GM23338 (cell line): ENCODE measurements at regions not wholly inside any gene's neighbourhood (a gene's known extent, or its start where the extent isn't known, plus 50 kb on each side); places are given as distances from the start of the nearest gene placed in this dataset.

Experiments
- ATAC-seq: fragments of 200-7000 bp; cut with Tn5 transposase; 3 replicates; pipeline ENCODE4 v1.9.1; 2020
- DNase-seq: peaks from one replicate; pipeline ENCODE4 v3.0.0-alpha.2; 2015; ENCODE audit warnings: low spot score
- H2AFZ ChIP-seq: fragments of 200-600 bp; sonication (generic); 2 replicates; pipeline ENCODE4 v1.8.0; 2016; ENCODE audit warnings: antibody characterized with exemption, mild to moderate bottlenecking, moderate library complexity
- H3F3A ChIP-seq: fragments of 200-600 bp; sonication (generic); replicated peaks from 2 replicates; pipeline ENCODE4 v1.8.0; 2017; ENCODE audit warnings: antibody characterized with exemption, mixed run types, low read depth
- H3K27ac ChIP-seq: fragments of 200-600 bp; sonication (generic); 2 replicates; pipeline ENCODE4 v1.6.1; 2016; ENCODE audit warnings: low read depth
- H3K27me3 ChIP-seq: fragments of 200-600 bp; sonication (generic); 2 replicates; pipeline ENCODE4 v1.8.0; 2016; ENCODE audit warnings: mild to moderate bottlenecking, mixed run types, moderate library complexity; ENCODE audit not compliant: insufficient read depth
- H3K36me3 ChIP-seq: fragments of 200-600 bp; sonication (generic); 2 replicates; pipeline ENCODE4 v1.8.0; 2016; ENCODE audit warnings: mild to moderate bottlenecking; ENCODE audit not compliant: insufficient read depth
- H3K4me1 ChIP-seq: fragments of 200-600 bp; sonication (generic); 2 replicates; pipeline ENCODE4 v1.8.0; 2016; ENCODE audit warnings: mild to moderate bottlenecking, moderate library complexity; ENCODE audit not compliant: insufficient read depth
- H3K4me2 ChIP-seq: fragments of 200-600 bp; sonication (generic); 2 replicates; pipeline ENCODE4 v1.7.1; 2017; ENCODE audit warnings: mixed run types
- H3K4me3 ChIP-seq: fragments of 200-600 bp; sonication (generic); 2 replicates; pipeline ENCODE4 v1.6.1; 2016; ENCODE audit warnings: mixed run types
- H3K79me2 ChIP-seq: fragments of 200-600 bp; sonication (generic); replicated peaks from 2 replicates; pipeline ENCODE4 v1.8.0; 2017; ENCODE audit warnings: mild to moderate bottlenecking; ENCODE audit not compliant: insufficient read depth
- H3K9me2 ChIP-seq: fragments of 200-600 bp; sonication (generic); 2 replicates; pipeline ENCODE4 v1.8.0; 2017; ENCODE audit not compliant: insufficient read depth
- H4K20me1 ChIP-seq: fragments of 200-600 bp; sonication (generic); replicated peaks from 2 replicates; pipeline ENCODE4 v1.8.0; 2017; ENCODE audit warnings: mild to moderate bottlenecking; ENCODE audit not compliant: insufficient read depth
- H3K27ac Mint-ChIP-seq: 2 replicates; pipeline ENCODE4 v1.8.0; 2020; ENCODE audit warnings: inconsistent platforms, mild to moderate bottlenecking, moderate library complexity, mixed read lengths
- H3K27me3 Mint-ChIP-seq: 3 replicates; pipeline ENCODE4 v1.8.0; 2022; ENCODE audit warnings: low read depth, mild to moderate bottlenecking, moderate library complexity, mixed read lengths, inconsistent platforms; ENCODE audit not compliant: insufficient read depth, poor library complexity
- H3K36me3 Mint-ChIP-seq: 3 replicates; pipeline ENCODE4 v1.8.0; 2021; ENCODE audit warnings: low read depth, mild to moderate bottlenecking, inconsistent platforms, moderate library complexity, mixed read lengths
- H3K4me1 Mint-ChIP-seq: 3 replicates; pipeline ENCODE4 v1.8.0; 2020; ENCODE audit warnings: mild to moderate bottlenecking, inconsistent platforms, mixed read lengths
- H3K4me3 Mint-ChIP-seq: 3 replicates; pipeline ENCODE4 v1.8.0; 2021; ENCODE audit warnings: moderate library complexity, mild to moderate bottlenecking, inconsistent platforms, mixed read lengths
- H3K9me3 Mint-ChIP-seq: 3 replicates; pipeline ENCODE4 v1.8.0; 2020; ENCODE audit warnings: moderate library complexity, mild to moderate bottlenecking, inconsistent platforms, mixed read lengths
- CREB1 ChIP-seq: fragments of 250-450 bp; sonication (Bioruptor Pico); IDR thresholded peaks from 2 replicates; pipeline ENCODE4 v1.5.0; 2020; ENCODE audit warnings: low read depth, mild to moderate bottlenecking, moderate library complexity
- EZH2 ChIP-seq: fragments of 200-600 bp; sonication (generic); IDR thresholded peaks from one replicate; pipeline ENCODE4 v1.8.0; 2017; ENCODE audit warnings: antibody characterized with exemption, mild to moderate bottlenecking, low read depth; ENCODE audit not compliant: unreplicated experiment
- EZH2phosphoT487 ChIP-seq: fragments of 200-600 bp; sonication (generic); IDR thresholded peaks from one replicate; pipeline ENCODE4 v1.8.1; 2018; ENCODE audit warnings: antibody characterized with exemption; ENCODE audit not compliant: unreplicated experiment
- JUNB ChIP-seq: IDR thresholded peaks from one replicate; pipeline ENCODE4 v1.6.1; 2016; ENCODE audit warnings: antibody characterized with exemption; ENCODE audit not compliant: unreplicated experiment
- REST ChIP-seq: IDR thresholded peaks from one replicate; pipeline ENCODE4 v1.6.1; 2018; ENCODE audit warnings: antibody characterized with exemption; ENCODE audit not compliant: unreplicated experiment
- ZNF114 ChIP-seq: fragments of 250-450 bp; sonication (Bioruptor Pico); IDR thresholded peaks from 2 replicates; pipeline ENCODE4 v1.5.0; 2020; ENCODE audit warnings: mild to moderate bottlenecking, moderate library complexity
- TF ChIP-seq, protein P1 (sequence below): IDR thresholded peaks from 2 replicates; pipeline ENCODE4 v1.6.1; 2016; ENCODE audit warnings: antibody characterized with exemption
- TF ChIP-seq, protein P2 (sequence below), 2 experiments: fragments of 200-600 bp in 1 of 2; sonication (generic) in 1 of 2; conservative IDR thresholded peaks; 2 replicates each; pipeline versions ENCODE4 v1.5.1 to v1.6.1; 2016 to 2017; ENCODE audit warnings: antibody characterized with exemption in 2 of 2, low read depth in 2 of 2, mild to moderate bottlenecking in 2 of 2, moderate library complexity in 1 of 2
- TF ChIP-seq, protein P3 (sequence below): fragments of 250-450 bp; sonication (Bioruptor Pico); IDR thresholded peaks from 2 replicates; pipeline ENCODE4 v1.5.0; 2020; ENCODE audit warnings: mild to moderate bottlenecking, moderate library complexity

DNA sequence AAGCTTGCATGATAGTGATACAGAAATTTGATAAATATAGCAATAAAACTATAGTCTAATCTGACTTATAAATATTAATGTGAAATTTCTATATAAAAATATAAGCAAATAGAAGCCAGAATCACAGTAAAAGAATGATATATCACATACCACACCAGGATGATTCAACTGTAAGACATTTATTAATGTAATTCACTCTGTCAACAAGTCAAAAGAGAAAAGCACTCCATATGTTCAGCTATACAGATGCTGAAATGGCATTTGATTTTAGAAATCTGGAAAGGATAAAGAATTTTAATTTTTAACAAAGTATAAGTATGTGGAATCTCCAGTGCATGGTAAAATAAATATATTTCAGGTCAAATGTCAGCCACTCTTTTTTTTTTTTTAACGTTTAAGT is 372.4 kb downstream of the KCNN2 start:
- Histone ChIP-seq H3K27me3 (no peaks in the 10 kb centered on the region), H3K4me1 (no peaks in the 10 kb centered on the region), H3F3A (no peaks in the 10 kb centered on the region), H3K9me2 (no peaks in the 10 kb centered on the region), H3K27ac (no peak overlapping the region), H4K20me1 (no peaks in the 10 kb centered on the region), H3K36me3 (no peaks in the 10 kb centered on the region), H2AFZ (no peak overlapping the region), H3K4me3 (no peak overlapping the region), H3K4me2 (no peak overlapping the region), H3K79me2 (no peaks in the 10 kb centered on the region)
- no peak overlapping the region for H3K27ac Mint-ChIP-seq
- H3K4me1 Mint-ChIP-seq = no peaks in the 10 kb centered on the region
- no peaks in the 10 kb centered on the region; the same call in 2 of the 3 replicates for H3K36me3 Mint-ChIP-seq
- DNase-seq (no peak), ATAC-seq (no peak)
- H3K9me3 Mint-ChIP-seq = no peaks in the 10 kb centered on the region
- H3K27me3 Mint-ChIP-seq = peaks cover 2% of the 10 kb centered on the region
- no peak overlapping the region for H3K4me3 Mint-ChIP-seq
- TF ChIP-seq, protein P1, sequence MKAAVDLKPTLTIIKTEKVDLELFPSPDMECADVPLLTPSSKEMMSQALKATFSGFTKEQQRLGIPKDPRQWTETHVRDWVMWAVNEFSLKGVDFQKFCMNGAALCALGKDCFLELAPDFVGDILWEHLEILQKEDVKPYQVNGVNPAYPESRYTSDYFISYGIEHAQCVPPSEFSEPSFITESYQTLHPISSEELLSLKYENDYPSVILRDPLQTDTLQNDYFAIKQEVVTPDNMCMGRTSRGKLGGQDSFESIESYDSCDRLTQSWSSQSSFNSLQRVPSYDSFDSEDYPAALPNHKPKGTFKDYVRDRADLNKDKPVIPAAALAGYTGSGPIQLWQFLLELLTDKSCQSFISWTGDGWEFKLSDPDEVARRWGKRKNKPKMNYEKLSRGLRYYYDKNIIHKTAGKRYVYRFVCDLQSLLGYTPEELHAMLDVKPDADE = no peak
- TF ChIP-seq CREB1 (CRISPR knock-in tag) (no peak), EZH2 (no peak), REST (no peak), EZH2phosphoT487 (no peak), ZNF114 (CRISPR knock-in tag) (no peak)
- TF ChIP-seq, protein P2, sequence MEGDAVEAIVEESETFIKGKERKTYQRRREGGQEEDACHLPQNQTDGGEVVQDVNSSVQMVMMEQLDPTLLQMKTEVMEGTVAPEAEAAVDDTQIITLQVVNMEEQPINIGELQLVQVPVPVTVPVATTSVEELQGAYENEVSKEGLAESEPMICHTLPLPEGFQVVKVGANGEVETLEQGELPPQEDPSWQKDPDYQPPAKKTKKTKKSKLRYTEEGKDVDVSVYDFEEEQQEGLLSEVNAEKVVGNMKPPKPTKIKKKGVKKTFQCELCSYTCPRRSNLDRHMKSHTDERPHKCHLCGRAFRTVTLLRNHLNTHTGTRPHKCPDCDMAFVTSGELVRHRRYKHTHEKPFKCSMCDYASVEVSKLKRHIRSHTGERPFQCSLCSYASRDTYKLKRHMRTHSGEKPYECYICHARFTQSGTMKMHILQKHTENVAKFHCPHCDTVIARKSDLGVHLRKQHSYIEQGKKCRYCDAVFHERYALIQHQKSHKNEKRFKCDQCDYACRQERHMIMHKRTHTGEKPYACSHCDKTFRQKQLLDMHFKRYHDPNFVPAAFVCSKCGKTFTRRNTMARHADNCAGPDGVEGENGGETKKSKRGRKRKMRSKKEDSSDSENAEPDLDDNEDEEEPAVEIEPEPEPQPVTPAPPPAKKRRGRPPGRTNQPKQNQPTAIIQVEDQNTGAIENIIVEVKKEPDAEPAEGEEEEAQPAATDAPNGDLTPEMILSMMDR (conservative IDR thresholded peaks at IDR 0.05; ENCODE audit: low read depth in 2 of 2) = no peak

- Histone ChIP-seq H3K4me2 (no peak overlapping the region), H3K36me3 (no peaks in the 10 kb centered on the region), H3K4me1 (no peaks in the 10 kb centered on the region), H3K79me2 (no peaks in the 10 kb centered on the region), H3K27me3 (no peaks in the 10 kb centered on the region), H3K27ac (no peak overlapping the region), H3K4me3 (no peak overlapping the region), H4K20me1 (no peaks in the 10 kb centered on the region), H3F3A (no peaks in the 10 kb centered on the region), H2AFZ (no peak overlapping the region), H3K9me2 (no peaks in the 10 kb centered on the region)
- DNase-seq (no peak), ATAC-seq (no peak)
- Mint-ChIP-seq H3K27ac (no peak overlapping the region), H3K27me3 (peaks cover 2% of the 10 kb centered on the region), H3K36me3 (peaks cover 4% of the 10 kb centered on the region; the same call in 1 of the 3 replicates), H3K9me3 (peaks cover 12% of the 10 kb centered on the region; the same call in 2 of the 3 replicates), H3K4me1 (no peaks in the 10 kb centered on the region), H3K4me3 (no peak overlapping the region)
- TF ChIP-seq, protein P3, sequence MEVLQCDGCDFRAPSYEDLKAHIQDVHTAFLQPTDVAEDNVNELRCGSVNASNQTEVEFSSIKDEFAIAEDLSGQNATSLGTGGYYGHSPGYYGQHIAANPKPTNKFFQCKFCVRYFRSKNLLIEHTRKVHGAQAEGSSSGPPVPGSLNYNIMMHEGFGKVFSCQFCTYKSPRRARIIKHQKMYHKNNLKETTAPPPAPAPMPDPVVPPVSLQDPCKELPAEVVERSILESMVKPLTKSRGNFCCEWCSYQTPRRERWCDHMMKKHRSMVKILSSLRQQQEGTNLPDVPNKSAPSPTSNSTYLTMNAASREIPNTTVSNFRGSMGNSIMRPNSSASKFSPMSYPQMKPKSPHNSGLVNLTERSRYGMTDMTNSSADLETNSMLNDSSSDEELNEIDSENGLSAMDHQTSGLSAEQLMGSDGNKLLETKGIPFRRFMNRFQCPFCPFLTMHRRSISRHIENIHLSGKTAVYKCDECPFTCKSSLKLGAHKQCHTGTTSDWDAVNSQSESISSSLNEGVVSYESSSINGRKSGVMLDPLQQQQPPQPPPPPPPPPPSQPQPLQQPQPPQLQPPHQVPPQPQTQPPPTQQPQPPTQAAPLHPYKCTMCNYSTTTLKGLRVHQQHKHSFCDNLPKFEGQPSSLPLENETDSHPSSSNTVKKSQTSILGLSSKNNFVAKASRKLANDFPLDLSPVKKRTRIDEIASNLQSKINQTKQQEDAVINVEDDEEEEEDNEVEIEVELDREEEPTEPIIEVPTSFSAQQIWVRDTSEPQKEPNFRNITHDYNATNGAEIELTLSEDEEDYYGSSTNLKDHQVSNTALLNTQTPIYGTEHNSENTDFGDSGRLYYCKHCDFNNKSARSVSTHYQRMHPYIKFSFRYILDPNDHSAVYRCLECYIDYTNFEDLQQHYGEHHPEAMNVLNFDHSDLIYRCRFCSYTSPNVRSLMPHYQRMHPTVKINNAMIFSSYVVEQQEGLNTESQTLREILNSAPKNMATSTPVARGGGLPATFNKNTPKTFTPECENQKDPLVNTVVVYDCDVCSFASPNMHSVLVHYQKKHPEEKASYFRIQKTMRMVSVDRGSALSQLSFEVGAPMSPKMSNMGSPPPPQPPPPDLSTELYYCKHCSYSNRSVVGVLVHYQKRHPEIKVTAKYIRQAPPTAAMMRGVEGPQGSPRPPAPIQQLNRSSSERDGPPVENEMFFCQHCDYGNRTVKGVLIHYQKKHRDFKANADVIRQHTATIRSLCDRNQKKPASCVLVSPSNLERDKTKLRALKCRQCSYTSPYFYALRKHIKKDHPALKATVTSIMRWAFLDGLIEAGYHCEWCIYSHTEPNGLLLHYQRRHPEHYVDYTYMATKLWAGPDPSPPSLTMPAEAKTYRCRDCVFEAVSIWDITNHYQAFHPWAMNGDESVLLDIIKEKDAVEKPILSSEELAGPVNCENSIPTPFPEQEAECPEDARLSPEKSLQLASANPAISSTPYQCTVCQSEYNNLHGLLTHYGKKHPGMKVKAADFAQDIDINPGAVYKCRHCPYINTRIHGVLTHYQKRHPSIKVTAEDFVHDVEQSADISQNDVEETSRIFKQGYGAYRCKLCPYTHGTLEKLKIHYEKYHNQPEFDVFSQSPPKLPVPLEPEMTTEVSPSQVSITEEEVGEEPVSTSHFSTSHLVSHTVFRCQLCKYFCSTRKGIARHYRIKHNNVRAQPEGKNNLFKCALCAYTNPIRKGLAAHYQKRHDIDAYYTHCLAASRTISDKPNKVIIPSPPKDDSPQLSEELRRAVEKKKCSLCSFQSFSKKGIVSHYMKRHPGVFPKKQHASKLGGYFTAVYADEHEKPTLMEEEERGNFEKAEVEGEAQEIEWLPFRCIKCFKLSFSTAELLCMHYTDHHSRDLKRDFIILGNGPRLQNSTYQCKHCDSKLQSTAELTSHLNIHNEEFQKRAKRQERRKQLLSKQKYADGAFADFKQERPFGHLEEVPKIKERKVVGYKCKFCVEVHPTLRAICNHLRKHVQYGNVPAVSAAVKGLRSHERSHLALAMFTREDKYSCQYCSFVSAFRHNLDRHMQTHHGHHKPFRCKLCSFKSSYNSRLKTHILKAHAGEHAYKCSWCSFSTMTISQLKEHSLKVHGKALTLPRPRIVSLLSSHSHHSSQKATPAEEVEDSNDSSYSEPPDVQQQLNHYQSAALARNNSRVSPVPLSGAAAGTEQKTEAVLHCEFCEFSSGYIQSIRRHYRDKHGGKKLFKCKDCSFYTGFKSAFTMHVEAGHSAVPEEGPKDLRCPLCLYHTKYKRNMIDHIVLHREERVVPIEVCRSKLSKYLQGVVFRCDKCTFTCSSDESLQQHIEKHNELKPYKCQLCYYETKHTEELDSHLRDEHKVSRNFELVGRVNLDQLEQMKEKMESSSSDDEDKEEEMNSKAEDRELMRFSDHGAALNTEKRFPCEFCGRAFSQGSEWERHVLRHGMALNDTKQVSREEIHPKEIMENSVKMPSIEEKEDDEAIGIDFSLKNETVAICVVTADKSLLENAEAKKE (CRISPR knock-in tag) = no peak
- no peak for TF ChIP-seq JUNB
These were observed 368.1 kb downstream of the KCNN2 start for GRCh38 chr5:114729986-114730385.
